Gastroesophageal sphincter (tissue), 4 donors: ENCODE measurements at regions not wholly inside any gene's neighbourhood (a gene's known extent, or its start where the extent isn't known, plus 50 kb on each side); places are given as distances from the start of the nearest gene placed in this dataset.

Source experiments
- ATAC-seq: fragments of 150-250 bp; one replicate; pipeline ENCODE4 v1.9.1; 2016; ENCODE audit warnings: mild to moderate bottlenecking, moderate library complexity
- H3K27ac ChIP-seq, 4 donors: fragments of 200-600 bp; sonication (generic) in 3 of 4; 1 replicate in 3 of 4; 2 replicates in 1 of 4; pipeline ENCODE4 v1.5.1; 2016 to 2019
- H3K27me3 ChIP-seq: fragments of 200-600 bp; sonication (generic); one replicate; pipeline ENCODE4 v1.5.1; 2019
- H3K36me3 ChIP-seq, 2 donors: fragments of 200-600 bp; sonication (generic); one replicate each; pipeline ENCODE4 v1.5.1; 2019; ENCODE audit warnings: control low read depth in 1 of 2
- H3K4me1 ChIP-seq, 3 donors: fragments of 200-600 bp; sonication (generic); 1 replicate in 2 of 3; 2 replicates in 1 of 3; pipeline ENCODE4 v1.5.1; 2016 to 2019; ENCODE audit warnings: control low read depth in 2 of 3
- H3K4me3 ChIP-seq, 2 donors: fragments of 200-600 bp; sonication (generic); one replicate each; pipeline ENCODE4 v1.5.1; 2019; ENCODE audit warnings: mild to moderate bottlenecking in 1 of 2, moderate library complexity in 1 of 2
- H3K9me3 ChIP-seq, 3 donors: fragments of 200-600 bp; sonication (generic); one replicate each; pipeline ENCODE4 v1.5.1; 2017 to 2019; ENCODE audit warnings: control low read depth in 2 of 3
- EP300 ChIP-seq: sonication (generic); formaldehyde crosslinking; IDR thresholded peaks from one replicate; pipeline ENCODE4 v1.6.1; 2017; ENCODE audit warnings: antibody characterized with exemption, mild to moderate bottlenecking
- POLR2A ChIP-seq, 2 donors: fragments of 450-650 bp; IDR thresholded peaks; one replicate each; pipeline ENCODE4 v1.6.1; 2017; ENCODE audit warnings: antibody characterized with exemption in 2 of 2, mild to moderate bottlenecking in 2 of 2, moderate library complexity in 1 of 2
- POLR2AphosphoS5 ChIP-seq: sonication (generic); formaldehyde crosslinking; IDR thresholded peaks from one replicate; pipeline ENCODE4 v1.6.1; 2017; ENCODE audit warnings: antibody characterized with exemption
- WGBS, 2 donors: methylation state at CpG; one replicate each; pipeline ENCODE4 v1.1.5; 2018; ENCODE audit warnings: low coverage in 1 of 2; 5-methylcytosine and 5-hydroxymethylcytosine counted together
- TF ChIP-seq, protein P1 (sequence below), 4 experiments: fragments of 200-600 bp in 2 of 4; fragments of 450-650 bp in 2 of 4; sonication (generic) in 1 of 4; IDR thresholded peaks; one replicate each; pipeline ENCODE4 v1.5.1; 2017 to 2019; ENCODE audit warnings: antibody characterized with exemption in 4 of 4, mild to moderate bottlenecking in 2 of 4, moderate library complexity in 2 of 4

DNA sequence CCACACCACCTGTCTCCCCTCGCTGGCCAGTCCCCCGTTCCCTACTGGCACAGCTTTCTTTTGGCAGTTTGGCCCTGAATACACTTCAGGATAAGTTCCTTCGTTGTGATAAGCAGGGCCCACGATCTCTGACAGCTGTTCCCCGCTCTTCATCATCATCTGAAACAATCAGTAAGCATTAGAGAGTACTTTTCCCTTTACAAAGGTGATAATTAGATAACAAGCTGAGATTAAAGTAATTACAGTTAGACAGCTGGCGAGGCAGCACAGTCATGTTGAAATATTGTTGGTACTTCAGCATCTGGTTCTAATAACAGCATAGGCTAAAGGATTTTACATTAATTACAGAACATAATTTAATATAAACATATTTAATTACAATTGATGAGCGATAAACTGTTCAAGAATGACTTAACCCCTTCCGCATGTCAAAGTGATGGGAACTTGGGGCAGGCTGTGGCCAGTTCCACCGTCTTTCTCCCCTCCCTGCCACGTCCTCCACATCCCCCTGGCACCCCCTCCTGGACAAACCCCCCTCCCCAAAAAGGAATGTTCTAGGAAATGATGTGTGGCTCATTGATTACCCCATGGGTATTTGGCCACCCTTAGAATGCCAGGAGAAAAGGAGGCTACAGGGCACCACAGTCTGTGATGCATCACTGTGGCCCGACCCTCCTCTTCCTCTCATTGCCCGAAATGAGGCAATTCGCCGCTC is 134.9 kb downstream of the RCN1 start:
- H3K27ac ChIP-seq, result no peak overlapping the region
- no peaks in the 10 kb centered on the region for H3K4me1 ChIP-seq
- H3K36me3 ChIP-seq, result no peaks in the 10 kb centered on the region
- H3K9me3 ChIP-seq, result no peaks in the 10 kb centered on the region
- 59 to 76% methylated on average over 12 of the region's 14 CpGs for WGBS, 2 donors
- H3K27me3 ChIP-seq, result no peaks in the 10 kb centered on the region
- TF ChIP-seq POLR2AphosphoS5 (no peak), POLR2A (IDR thresholded peaks at IDR 0.05) (no peak)
- H3K4me3 ChIP-seq, result no peak overlapping the region
- ATAC-seq, result no peak

DNA sequence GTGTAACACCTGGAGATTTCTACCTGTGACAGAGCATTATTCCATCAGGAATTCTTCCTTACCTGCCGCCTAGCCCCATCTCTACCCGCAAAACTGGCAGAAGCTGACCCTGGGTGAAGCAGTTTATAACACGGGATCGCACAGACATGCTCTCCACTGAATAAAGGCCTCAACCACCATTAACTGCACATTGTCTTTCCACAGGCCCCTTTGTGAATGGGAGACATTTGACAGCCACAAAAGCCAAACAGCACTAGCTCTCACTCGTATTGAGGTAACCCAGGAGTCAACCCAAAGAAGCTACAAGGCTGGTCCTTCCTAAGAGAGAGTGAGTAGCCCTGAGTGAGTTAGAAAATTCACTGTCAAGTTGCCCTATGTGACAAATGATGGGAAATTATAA is 135.6 kb downstream of the RCN1 start:
- ATAC-seq, result no peak
- Histone ChIP-seq H3K27me3 (no peaks in the 10 kb centered on the region), H3K9me3 (no peaks in the 10 kb centered on the region), H3K27ac (no peak overlapping the region), H3K4me3 (no peak overlapping the region), H3K36me3 (no peaks in the 10 kb centered on the region), H3K4me1 (no peaks in the 10 kb centered on the region)
- TF ChIP-seq EP300, result no peak
- 85 to 94% methylated on average over 5 of the region's 5 CpGs for WGBS, 2 donors

DNA sequence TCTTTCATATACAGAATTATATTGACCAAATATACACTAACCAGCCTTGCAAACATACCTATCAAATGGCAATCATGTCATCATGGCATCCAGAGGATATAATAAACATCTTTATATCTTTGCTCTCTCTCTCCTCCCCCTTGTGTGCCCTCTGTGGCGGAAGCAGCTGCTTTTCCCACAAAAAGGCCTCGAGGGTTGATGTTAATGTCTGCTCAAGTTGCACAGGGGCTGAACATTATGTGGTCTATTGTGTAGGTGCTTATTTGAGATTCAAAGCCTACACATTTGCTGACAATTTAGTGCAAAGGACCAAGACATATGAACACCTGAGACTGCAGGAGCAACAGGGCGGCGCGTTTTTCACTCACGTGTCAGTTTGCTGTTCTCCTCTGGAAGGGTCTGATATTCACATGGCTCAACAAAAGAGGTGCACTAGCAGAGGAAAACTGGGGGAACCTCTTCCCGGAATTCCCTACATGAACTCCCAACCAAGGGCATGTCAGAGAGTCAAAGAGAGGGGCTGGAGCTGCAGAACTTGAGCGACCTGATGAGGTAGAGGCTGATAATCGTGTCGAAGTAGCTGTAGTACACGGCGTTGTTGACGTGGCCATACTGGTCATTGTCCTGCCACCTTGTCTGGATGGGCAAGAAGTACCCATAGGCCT is 138.8 kb downstream of the RCN1 start:
- ATAC-seq, result no peak
- Histone ChIP-seq H3K27me3 (peaks cover 5% of the 10 kb centered on the region), H3K4me3 (no peak overlapping the region), H3K9me3 (no peaks in the 10 kb centered on the region), H3K4me1 (no peaks in the 10 kb centered on the region), H3K36me3 (no peaks in the 10 kb centered on the region), H3K27ac (no peak overlapping the region)
- 86 to 91% methylated on average over 5 to 6 of the region's 13 CpGs for WGBS, 2 donors
- TF ChIP-seq, protein P1, sequence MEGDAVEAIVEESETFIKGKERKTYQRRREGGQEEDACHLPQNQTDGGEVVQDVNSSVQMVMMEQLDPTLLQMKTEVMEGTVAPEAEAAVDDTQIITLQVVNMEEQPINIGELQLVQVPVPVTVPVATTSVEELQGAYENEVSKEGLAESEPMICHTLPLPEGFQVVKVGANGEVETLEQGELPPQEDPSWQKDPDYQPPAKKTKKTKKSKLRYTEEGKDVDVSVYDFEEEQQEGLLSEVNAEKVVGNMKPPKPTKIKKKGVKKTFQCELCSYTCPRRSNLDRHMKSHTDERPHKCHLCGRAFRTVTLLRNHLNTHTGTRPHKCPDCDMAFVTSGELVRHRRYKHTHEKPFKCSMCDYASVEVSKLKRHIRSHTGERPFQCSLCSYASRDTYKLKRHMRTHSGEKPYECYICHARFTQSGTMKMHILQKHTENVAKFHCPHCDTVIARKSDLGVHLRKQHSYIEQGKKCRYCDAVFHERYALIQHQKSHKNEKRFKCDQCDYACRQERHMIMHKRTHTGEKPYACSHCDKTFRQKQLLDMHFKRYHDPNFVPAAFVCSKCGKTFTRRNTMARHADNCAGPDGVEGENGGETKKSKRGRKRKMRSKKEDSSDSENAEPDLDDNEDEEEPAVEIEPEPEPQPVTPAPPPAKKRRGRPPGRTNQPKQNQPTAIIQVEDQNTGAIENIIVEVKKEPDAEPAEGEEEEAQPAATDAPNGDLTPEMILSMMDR (IDR thresholded peaks at IDR 0.05), result no peak
- TF ChIP-seq EP300 (no peak), POLR2AphosphoS5 (no peak), POLR2A (IDR thresholded peaks at IDR 0.05) (no peak)

DNA sequence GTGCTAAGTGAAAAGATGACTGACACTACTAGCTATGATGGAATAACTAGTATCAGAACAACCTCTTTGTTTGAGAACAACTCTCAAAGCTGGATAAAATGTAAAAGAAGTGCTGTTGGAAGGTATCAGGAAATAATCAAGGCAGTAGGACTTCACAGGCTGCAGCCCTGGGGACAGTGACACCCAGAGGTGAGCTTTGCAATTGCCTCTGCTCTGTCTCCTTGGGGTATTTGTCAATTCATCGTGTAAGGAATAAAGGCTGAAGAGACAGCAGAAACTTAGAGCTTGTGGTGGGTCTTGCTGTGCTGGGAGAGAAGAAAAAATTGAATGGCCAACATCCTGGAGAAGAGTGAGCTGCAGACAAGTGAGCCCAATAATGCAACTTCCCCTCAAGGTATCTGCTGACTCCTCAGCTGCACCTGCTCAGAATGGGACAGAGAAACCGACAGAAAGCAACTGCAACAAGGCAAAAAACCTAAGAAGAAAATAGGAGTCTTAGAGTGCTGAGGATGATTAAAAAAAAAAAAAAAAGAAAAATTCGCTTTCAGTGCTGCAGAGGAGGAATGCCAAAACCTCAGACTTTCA is 141.1 kb downstream of the RCN1 start:
- H3K36me3 ChIP-seq, result no peaks in the 10 kb centered on the region
- ATAC-seq, result no peak
- TF ChIP-seq POLR2A (IDR thresholded peaks at IDR 0.05) (no peak), EP300 (no peak)
- TF ChIP-seq, protein P1 (IDR thresholded peaks at IDR 0.05), result no peak
- H3K4me1 ChIP-seq, result no peaks in the 10 kb centered on the region
- peaks cover 5% of the 10 kb centered on the region for H3K27me3 ChIP-seq
- H3K4me3 ChIP-seq, result no peak overlapping the region
- no peak overlapping the region for H3K27ac ChIP-seq
- 60 to 62% methylated on average over 2 to 3 of the region's 3 CpGs for WGBS, 2 donors
- H3K9me3 ChIP-seq, result no peaks in the 10 kb centered on the region

DNA sequence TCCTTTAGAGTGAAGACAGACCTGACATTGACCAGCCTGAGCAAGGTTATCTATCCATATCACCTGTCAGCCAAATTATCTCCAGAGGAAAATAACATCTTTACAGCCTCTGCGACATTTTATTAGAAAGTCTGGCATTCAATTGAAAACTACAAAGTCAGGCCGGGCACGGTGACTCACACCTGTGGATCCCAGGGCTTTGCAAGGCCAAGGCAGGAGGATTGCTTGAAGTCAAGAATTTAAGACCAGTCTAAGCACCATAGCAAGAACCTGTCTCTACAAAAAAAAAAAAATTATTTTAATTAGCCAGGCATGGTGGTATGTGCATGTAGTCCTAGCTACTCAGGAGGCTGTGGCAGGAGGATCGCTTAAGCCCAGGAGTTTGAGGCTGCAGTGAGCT is 141.6 kb downstream of the RCN1 start:
- Histone ChIP-seq H3K4me3 (no peak overlapping the region), H3K36me3 (no peaks in the 10 kb centered on the region), H3K27me3 (peaks cover 5% of the 10 kb centered on the region), H3K27ac (no peak overlapping the region), H3K9me3 (no peaks in the 10 kb centered on the region), H3K4me1 (no peaks in the 10 kb centered on the region)
- TF ChIP-seq POLR2AphosphoS5 (no peak), POLR2A (IDR thresholded peaks at IDR 0.05) (no peak), EP300 (no peak)
- TF ChIP-seq, protein P1 (IDR thresholded peaks at IDR 0.05), result no peak
- no peak for ATAC-seq
- 96 to 100% methylated on average over 2 to 4 of the region's 4 CpGs for WGBS, 2 donors

DNA sequence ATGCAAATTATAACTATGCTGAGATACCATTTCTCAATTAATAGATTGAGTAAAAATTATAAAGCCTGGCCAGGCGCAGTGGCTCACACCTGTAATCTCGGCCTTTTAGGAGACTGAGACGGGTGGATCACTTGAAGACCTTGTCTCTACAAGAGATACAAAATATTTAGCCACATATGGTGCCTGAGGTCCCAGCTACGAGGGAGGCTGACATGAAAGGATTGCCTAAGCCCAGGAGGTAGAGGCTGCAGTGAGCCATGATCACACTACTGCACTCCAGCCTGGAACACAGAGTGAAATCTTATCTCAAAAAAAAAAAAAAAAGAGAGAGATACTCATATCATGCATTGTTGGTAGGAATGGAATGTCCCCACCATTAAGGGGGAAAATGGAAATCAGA is 142.4 kb downstream of the RCN1 start:
- TF ChIP-seq EP300, result no peak
- Histone ChIP-seq H3K27ac (no peak overlapping the region), H3K4me3 (no peak overlapping the region)

More for the DNA sequence above, 142.4 kb downstream of the RCN1 start:
- WGBS, 2 donors, result 87 to 96% methylated on average over 4 of the region's 4 CpGs
- no peak for ATAC-seq
- no peaks in the 10 kb centered on the region for H3K36me3 ChIP-seq
- H3K9me3 ChIP-seq, result no peaks in the 10 kb centered on the region
- H3K4me1 ChIP-seq, result no peaks in the 10 kb centered on the region
- H3K27me3 ChIP-seq, result peaks cover 5% of the 10 kb centered on the region
